ENCODE measurements at regions not wholly inside any gene's neighbourhood (a gene's known extent, or its start where the extent isn't known, plus 50 kb on each side); places are given as distances from the start of the nearest gene placed in this dataset.

GRCh38 chrX:51802917-51803688 is 59.9 kb downstream of the GSPT2 start:
- TF ChIP-seq NANOG (IDR thresholded peaks at IDR 0.05; ENCODE audit: borderline replicate concordance): 0 out of 2 replicates have a peak, but pooled peaks have one; percentile 10
- TF ChIP-seq CTCF (conservative IDR thresholded peaks at IDR 0.05; ENCODE audit: low read depth in 2 of 2): peak; percentile 55 to 61
- no peak for TF ChIP-seq REST (IDR thresholded peaks at IDR 0.05; ENCODE audit: unreplicated experiment)
- TF ChIP-seq POLR2AphosphoS5 (IDR thresholded peaks at IDR 0.05; ENCODE audit: low read depth): no peak
- no peak for TF ChIP-seq EZH2 (IDR thresholded peaks at IDR 0.05; ENCODE audit: low read depth, unreplicated experiment)

All from GM23338 (cell line).